ENCODE measurements at regions not wholly inside any gene's neighbourhood (a gene's known extent, or its start where the extent isn't known, plus 50 kb on each side); places are given as distances from the start of the nearest gene placed in this dataset.

DNA sequence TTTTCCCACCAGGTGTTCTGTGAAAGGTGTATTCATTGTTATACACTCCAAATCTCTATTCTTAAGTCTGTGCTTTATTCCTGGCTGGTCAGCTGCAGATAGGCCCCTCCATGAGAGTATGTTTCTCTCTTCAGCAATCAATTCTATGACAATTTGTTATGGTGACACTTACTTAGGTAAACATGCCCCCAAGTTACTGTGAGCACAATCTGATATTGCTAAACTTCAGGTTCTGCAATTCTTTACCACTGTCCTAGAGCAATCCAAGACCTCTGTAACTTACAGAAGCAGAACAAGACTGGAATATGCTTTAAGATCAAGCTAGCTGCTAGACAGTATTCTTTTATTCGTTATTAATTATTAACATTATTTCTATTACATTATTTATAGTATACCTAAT is 391.9 kb downstream of the FRK start:
- 77 to 93% methylated on average over 1 of the region's 1 CpG for whole genome bisulfite sequencing, 2 donors
- no peak overlapping the region for H3K4me3 ChIP-seq
- H3K9me3 ChIP-seq = no peaks in the 10 kb centered on the region
- DNase-seq = no peak
- no peaks in the 10 kb centered on the region for H3K36me3 ChIP-seq
- intact Hi-C loops (cut with DNase I) = no loop called here
- TF ChIP-seq CTCF (IDR thresholded peaks at IDR 0.05) = no peak
- TF ChIP-seq POLR2A (IDR thresholded peaks at IDR 0.05) = no peak
- TF ChIP-seq POLR2AphosphoS5 (IDR thresholded peaks at IDR 0.05) = no peak
- TF ChIP-seq EP300 (IDR thresholded peaks at IDR 0.05) = no peak
- H3K4me1 ChIP-seq = no peaks in the 10 kb centered on the region
- no peaks in the 10 kb centered on the region for H3K27me3 ChIP-seq
- H3K27ac ChIP-seq = no peak overlapping the region

GRCh38 chr6:115668211-115668610 is 392.5 kb downstream of the FRK start:
- no peaks in the 10 kb centered on the region for H3K9me3 ChIP-seq
- intact Hi-C loops (cut with DNase I) = no loop called here
- H3K27me3 ChIP-seq = no peaks in the 10 kb centered on the region
- H3K4me1 ChIP-seq = no peaks in the 10 kb centered on the region
- DNase-seq = no peak
- no peak overlapping the region for H3K27ac ChIP-seq
- no peak for TF ChIP-seq POLR2AphosphoS5 (IDR thresholded peaks at IDR 0.05)
- TF ChIP-seq EP300 (IDR thresholded peaks at IDR 0.05) = no peak
- no peak for TF ChIP-seq POLR2A (IDR thresholded peaks at IDR 0.05)
- no peak for TF ChIP-seq CTCF (IDR thresholded peaks at IDR 0.05)
- H3K36me3 ChIP-seq = no peaks in the 10 kb centered on the region
- no peak overlapping the region for H3K4me3 ChIP-seq

- no peak overlapping the region for H3K4me3 ChIP-seq
- H3K27me3 ChIP-seq = no peaks in the 10 kb centered on the region
- WGBS, 2 donors = 74 to 90% methylated on average over 8 of the region's 8 CpGs
- intact Hi-C loops (cut with DNase I) = no loop called here
- H3K27ac ChIP-seq = no peak overlapping the region
- no peaks in the 10 kb centered on the region for H3K4me1 ChIP-seq
- H3K9me3 ChIP-seq = no peaks in the 10 kb centered on the region
- no peaks in the 10 kb centered on the region for H3K36me3 ChIP-seq
- no peak for DNase-seq
- TF ChIP-seq POLR2A (IDR thresholded peaks at IDR 0.05) (no peak), CTCF (IDR thresholded peaks at IDR 0.05) (no peak), EP300 (IDR thresholded peaks at IDR 0.05) (no peak)
Observed at GRCh38 chr6:115667478-115668026, 393.1 kb downstream of the FRK start.

GRCh38 chr6:115666997-115667396 is 393.7 kb downstream of the FRK start:
- intact Hi-C loops (cut with DNase I) = no loop called here
- no peak overlapping the region for H3K4me3 ChIP-seq
- 85 to 87% methylated on average over 2 of the region's 2 CpGs for WGBS, 2 donors
- no peak for DNase-seq
- no peaks in the 10 kb centered on the region for H3K4me1 ChIP-seq
- H3K27me3 ChIP-seq = no peaks in the 10 kb centered on the region
- TF ChIP-seq CTCF (IDR thresholded peaks at IDR 0.05) (no peak), POLR2AphosphoS5 (IDR thresholded peaks at IDR 0.05) (no peak), POLR2A (IDR thresholded peaks at IDR 0.05) (no peak), EP300 (IDR thresholded peaks at IDR 0.05) (no peak)
- no peaks in the 10 kb centered on the region for H3K36me3 ChIP-seq
- H3K9me3 ChIP-seq = no peaks in the 10 kb centered on the region
- H3K27ac ChIP-seq = no peak overlapping the region

DNA sequence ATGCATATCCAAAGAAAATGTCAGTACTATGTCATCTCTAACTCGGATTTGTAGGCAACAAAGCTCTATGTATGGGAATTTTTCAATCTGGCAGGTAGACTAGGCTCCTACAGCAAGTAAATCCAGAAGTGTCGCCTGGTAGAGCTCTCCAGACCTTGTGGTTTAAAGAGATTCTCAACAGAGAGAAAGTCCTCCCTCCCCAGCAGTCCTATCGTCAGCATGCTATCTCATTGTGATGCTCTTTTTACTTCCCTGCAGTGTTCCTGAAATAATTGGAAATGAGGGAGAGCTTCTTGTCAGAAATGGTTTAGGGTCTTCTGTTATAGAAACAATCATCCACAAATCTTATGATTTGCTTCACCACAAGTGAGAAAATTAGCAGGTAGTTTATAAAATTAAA is 395.4 kb downstream of the FRK start:
- Histone ChIP-seq H3K27ac (no peak overlapping the region), H3K27me3 (no peaks in the 10 kb centered on the region), H3K4me3 (no peak overlapping the region), H3K9me3 (no peaks in the 10 kb centered on the region), H3K36me3 (no peaks in the 10 kb centered on the region), H3K4me1 (no peaks in the 10 kb centered on the region)
- intact Hi-C loops (cut with DNase I) = no loop called here
- WGBS, 2 donors = 59 to 64% methylated on average over 3 of the region's 3 CpGs
- TF ChIP-seq POLR2AphosphoS5 (IDR thresholded peaks at IDR 0.05) (no peak), CTCF (IDR thresholded peaks at IDR 0.05) (no peak), POLR2A (IDR thresholded peaks at IDR 0.05) (no peak), EP300 (IDR thresholded peaks at IDR 0.05) (no peak)
- DNase-seq = no peak
